Tibial artery (tissue), 4 donors: ENCODE measurements at regions not wholly inside any gene's neighbourhood (a gene's known extent, or its start where the extent isn't known, plus 50 kb on each side); places are given as distances from the start of the nearest gene placed in this dataset.

Source experiments
- DNase-seq, 2 donors: peaks; one replicate each; pipeline ENCODE4 v3.0.0-alpha.2; 2019
- H3K27ac ChIP-seq, 2 donors: fragments of 200-600 bp; sonication (generic) in 1 of 2; 1 replicate in 1 of 2; 2 replicates in 1 of 2; pipeline ENCODE4 v1.5.1; 2018 to 2019; ENCODE audit warnings: mild to moderate bottlenecking in 1 of 2
- H3K27me3 ChIP-seq, 2 donors: fragments of 200-600 bp; sonication (generic) in 1 of 2; one replicate each; pipeline versions ENCODE4 v1.5.1 to v1.6.0; 2016 to 2019
- H3K36me3 ChIP-seq, 3 donors: fragments of 200-600 bp; sonication (generic) in 2 of 3; one replicate each; pipeline ENCODE4 v1.5.1; 2016 to 2019; ENCODE audit warnings: mild to moderate bottlenecking in 2 of 3
- H3K4me1 ChIP-seq, 4 donors: fragments of 200-600 bp; sonication (generic) in 2 of 4; 1 replicate in 3 of 4; 2 replicates in 1 of 4; pipeline ENCODE4 v1.5.1; 2016 to 2019
- H3K4me3 ChIP-seq, 2 donors: fragments of 200-600 bp; sonication (generic) in 1 of 2; 1 replicate in 1 of 2; 2 replicates in 1 of 2; pipeline ENCODE4 v1.5.1; 2018 to 2019; ENCODE audit warnings: mild to moderate bottlenecking in 2 of 2
- H3K9me3 ChIP-seq, 3 donors: fragments of 200-600 bp; sonication (generic) in 1 of 3; one replicate each; pipeline ENCODE4 v1.5.1; 2016 to 2019
- intact Hi-C: fragments of 100-400 bp; cut with DNase I; formaldehyde crosslinking; loops from one replicate; pipeline ENCODE4 v1.15.0; 2023; ENCODE audit warnings: low total_unique reads
- TF ChIP-seq, protein P1 (sequence below), 2 experiments: fragments of 200-600 bp in 1 of 2; fragments of 450-650 bp in 1 of 2; IDR thresholded peaks; one replicate each; pipeline ENCODE4 v1.5.1; 2017 to 2019; ENCODE audit warnings: antibody characterized with exemption in 2 of 2, mild to moderate bottlenecking in 1 of 2, moderate library complexity in 1 of 2

DNA sequence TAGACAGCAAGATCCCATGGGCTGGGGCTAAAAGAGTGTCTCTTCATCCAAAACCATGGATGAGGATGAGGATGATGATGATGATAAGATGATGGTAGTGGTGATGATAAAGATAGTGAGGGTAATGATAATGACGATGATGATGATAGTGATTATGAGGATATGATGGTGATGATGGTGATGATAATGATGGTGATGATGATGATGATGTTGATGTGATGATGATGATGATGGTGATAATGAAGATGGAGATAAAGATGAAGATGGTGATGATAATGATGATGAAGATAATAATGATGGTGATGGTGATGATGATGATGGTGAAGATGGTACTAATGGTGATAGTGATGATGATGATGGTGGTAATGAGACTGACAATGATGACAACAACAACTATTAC is 299.5 kb downstream of the NPIPA8 start:
- Histone ChIP-seq H3K36me3 (no peaks in the 10 kb centered on the region), H3K9me3 (no peaks in the 10 kb centered on the region), H3K27me3 (no peaks in the 10 kb centered on the region), H3K4me1 (no peaks in the 10 kb centered on the region), H3K4me3 (no peak overlapping the region), H3K27ac (no peak overlapping the region)
- TF ChIP-seq, protein P1, sequence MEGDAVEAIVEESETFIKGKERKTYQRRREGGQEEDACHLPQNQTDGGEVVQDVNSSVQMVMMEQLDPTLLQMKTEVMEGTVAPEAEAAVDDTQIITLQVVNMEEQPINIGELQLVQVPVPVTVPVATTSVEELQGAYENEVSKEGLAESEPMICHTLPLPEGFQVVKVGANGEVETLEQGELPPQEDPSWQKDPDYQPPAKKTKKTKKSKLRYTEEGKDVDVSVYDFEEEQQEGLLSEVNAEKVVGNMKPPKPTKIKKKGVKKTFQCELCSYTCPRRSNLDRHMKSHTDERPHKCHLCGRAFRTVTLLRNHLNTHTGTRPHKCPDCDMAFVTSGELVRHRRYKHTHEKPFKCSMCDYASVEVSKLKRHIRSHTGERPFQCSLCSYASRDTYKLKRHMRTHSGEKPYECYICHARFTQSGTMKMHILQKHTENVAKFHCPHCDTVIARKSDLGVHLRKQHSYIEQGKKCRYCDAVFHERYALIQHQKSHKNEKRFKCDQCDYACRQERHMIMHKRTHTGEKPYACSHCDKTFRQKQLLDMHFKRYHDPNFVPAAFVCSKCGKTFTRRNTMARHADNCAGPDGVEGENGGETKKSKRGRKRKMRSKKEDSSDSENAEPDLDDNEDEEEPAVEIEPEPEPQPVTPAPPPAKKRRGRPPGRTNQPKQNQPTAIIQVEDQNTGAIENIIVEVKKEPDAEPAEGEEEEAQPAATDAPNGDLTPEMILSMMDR (IDR thresholded peaks at IDR 0.05) = no peak
- intact Hi-C loops = no loop called here
- DNase-seq = no peak

- TF ChIP-seq, protein P1 (IDR thresholded peaks at IDR 0.05) = no peak
- Histone ChIP-seq H3K27ac (no peak overlapping the region), H3K36me3 (no peaks in the 10 kb centered on the region), H3K9me3 (no peaks in the 10 kb centered on the region), H3K27me3 (no peaks in the 10 kb centered on the region), H3K4me1 (no peaks in the 10 kb centered on the region), H3K4me3 (no peak overlapping the region)
- intact Hi-C loops = no loop called here
- no peak for DNase-seq
These were observed 311.9 kb downstream of the NPIPA8 start for GRCh38 chr16:18024611-18025010.

GRCh38 chr16:18018376-18018775 is 318.2 kb downstream of the NPIPA8 start:
- H3K9me3 ChIP-seq = no peaks in the 10 kb centered on the region

DNA sequence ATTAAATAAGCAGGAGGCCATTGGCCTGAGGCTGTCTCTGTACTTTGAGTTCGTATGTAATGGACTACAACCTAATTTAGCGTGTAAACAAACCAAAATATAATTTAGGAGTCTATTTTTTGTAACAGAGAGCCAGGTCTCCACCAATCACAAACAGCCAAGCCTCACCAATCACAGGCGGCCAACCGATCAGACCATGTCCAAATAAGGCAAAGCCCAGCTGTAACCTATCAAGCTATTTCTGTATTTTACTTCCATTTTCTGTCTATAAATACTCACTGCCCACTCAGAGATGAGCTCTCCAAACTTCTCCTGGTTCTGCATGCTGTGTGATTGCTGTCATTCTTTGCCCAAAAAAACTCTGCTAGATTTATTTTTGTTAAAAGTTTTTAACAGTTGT is 322.7 kb downstream of the NPIPA8 start:
- intact Hi-C loops = no loop called here
- no peak for DNase-seq
- Histone ChIP-seq H3K27me3 (no peaks in the 10 kb centered on the region), H3K4me1 (no peaks in the 10 kb centered on the region), H3K4me3 (no peak overlapping the region), H3K36me3 (no peaks in the 10 kb centered on the region), H3K9me3 (no peaks in the 10 kb centered on the region), H3K27ac (no peak overlapping the region)
- TF ChIP-seq, protein P1 (IDR thresholded peaks at IDR 0.05) = no peak

More at GRCh38 chr16:18018376-18018775, 318.2 kb downstream of the NPIPA8 start:
- TF ChIP-seq, protein P1 (IDR thresholded peaks at IDR 0.05) = no peak
- H3K36me3 ChIP-seq = no peaks in the 10 kb centered on the region
- H3K4me3 ChIP-seq = no peak overlapping the region
- no peaks in the 10 kb centered on the region for H3K27me3 ChIP-seq
- H3K27ac ChIP-seq = no peak overlapping the region
- DNase-seq = no peak
- no peaks in the 10 kb centered on the region for H3K4me1 ChIP-seq
- intact Hi-C loops = no loop called here

GRCh38 chr16:18008356-18008755 is 328.2 kb downstream of the NPIPA8 start:
- H3K4me1 ChIP-seq = no peaks in the 10 kb centered on the region
- H3K9me3 ChIP-seq = no peaks in the 10 kb centered on the region
- no peak for DNase-seq
- no peak overlapping the region for H3K27ac ChIP-seq
- intact Hi-C loops = no loop called here
- no peak overlapping the region for H3K4me3 ChIP-seq
- H3K36me3 ChIP-seq = no peaks in the 10 kb centered on the region
- H3K27me3 ChIP-seq = no peaks in the 10 kb centered on the region
- TF ChIP-seq, protein P1 (IDR thresholded peaks at IDR 0.05) = no peak

DNA sequence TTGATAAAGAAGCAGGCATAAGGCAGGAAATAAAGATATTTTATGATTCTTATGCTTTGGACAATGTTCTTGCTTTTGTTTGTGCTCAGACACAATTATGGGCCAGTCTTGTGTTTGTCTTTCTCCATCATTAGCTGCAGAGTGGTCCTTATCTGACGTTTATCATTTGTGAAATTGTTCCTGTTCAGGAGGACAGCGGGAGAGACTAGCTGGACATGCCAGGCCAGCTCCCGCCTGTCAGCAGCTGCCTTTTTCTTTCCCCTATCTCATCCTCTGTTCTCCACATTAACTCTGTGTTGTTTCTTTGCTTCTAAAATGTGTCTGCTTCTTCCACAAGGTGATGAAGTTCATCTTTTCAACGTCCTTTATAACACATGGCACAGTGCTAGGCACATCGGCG is 333.5 kb downstream of the NPIPA8 start:
- H3K4me3 ChIP-seq = no peak overlapping the region
- no peaks in the 10 kb centered on the region for H3K27me3 ChIP-seq
- no peaks in the 10 kb centered on the region for H3K9me3 ChIP-seq
- H3K36me3 ChIP-seq = no peaks in the 10 kb centered on the region
- intact Hi-C loops = no loop called here
- H3K4me1 ChIP-seq = no peaks in the 10 kb centered on the region
- TF ChIP-seq, protein P1 (IDR thresholded peaks at IDR 0.05) = no peak
- no peak for DNase-seq
- no peak overlapping the region for H3K27ac ChIP-seq
